Liver (tissue), 7 donors: ENCODE measurements at regions not wholly inside any gene's neighbourhood (a gene's known extent, or its start where the extent isn't known, plus 50 kb on each side); places are given as distances from the start of the nearest gene placed in this dataset.

Experiments used
- DNase-seq: peaks from one replicate; pipeline ENCODE4 v3.0.0-alpha.2; 2017; ENCODE audit warnings: low spot score
- H3K27ac ChIP-seq, 2 donors: one replicate each; pipeline ENCODE4 v1.7.0; 2013; ENCODE audit warnings: inconsistent platforms in 2 of 2, low read length in 2 of 2, control low read depth in 1 of 2, low read depth in 1 of 2, mild to moderate bottlenecking in 1 of 2
- H3K27me3 ChIP-seq, 4 donors: one replicate each; pipeline versions ENCODE4 v1.6.1 to v1.7.0; 2013; ENCODE audit warnings: low read length in 3 of 4, inconsistent platforms in 1 of 4, mild to moderate bottlenecking in 1 of 4, moderate library complexity in 1 of 4; ENCODE audit not compliant: control insufficient read depth in 4 of 4, insufficient read depth in 4 of 4
- H3K36me3 ChIP-seq, 4 donors: one replicate each; pipeline versions ENCODE4 v1.6.1 to v1.7.0; 2013; ENCODE audit warnings: low read length in 3 of 4, mild to moderate bottlenecking in 3 of 4, low read depth in 1 of 4, moderate library complexity in 1 of 4; ENCODE audit not compliant: control insufficient read depth in 4 of 4, insufficient read depth in 3 of 4
- H3K4me1 ChIP-seq, 4 donors: one replicate each; pipeline versions ENCODE4 v1.6.1 to v1.7.0; 2013; ENCODE audit warnings: low read length in 3 of 4, mild to moderate bottlenecking in 3 of 4, moderate library complexity in 1 of 4; ENCODE audit not compliant: control insufficient read depth in 4 of 4, insufficient read depth in 4 of 4
- H3K4me3 ChIP-seq, 3 donors: one replicate each; pipeline versions ENCODE4 v1.6.1 to v1.7.0; 2013; ENCODE audit warnings: low read length in 3 of 3, control low read depth in 1 of 3, low read depth in 1 of 3, mild to moderate bottlenecking in 1 of 3
- H3K9ac ChIP-seq, 2 donors: one replicate each; pipeline ENCODE4 v1.7.0; 2013; ENCODE audit warnings: low read length in 2 of 2, mild to moderate bottlenecking in 2 of 2, moderate library complexity in 2 of 2, control low read depth in 1 of 2, low read depth in 1 of 2
- H3K9me3 ChIP-seq, 4 donors: one replicate each; pipeline versions ENCODE4 v1.6.1 to v1.7.0; 2013; ENCODE audit warnings: low read length in 3 of 4; ENCODE audit not compliant: control insufficient read depth in 4 of 4
- ATF3 ChIP-seq: IDR thresholded peaks from 2 replicates; pipeline ENCODE4 v1.6.1; 2016; ENCODE audit warnings: antibody characterized with exemption
- EGR1 ChIP-seq, 2 donors: IDR thresholded peaks; 2 replicates each; pipeline ENCODE4 v1.6.1; 2016 to 2018; ENCODE audit warnings: antibody characterized with exemption in 2 of 2, low read depth in 2 of 2
- FOXA1 ChIP-seq: IDR thresholded peaks from 2 replicates; pipeline ENCODE4 v1.6.1; 2016; ENCODE audit warnings: antibody characterized with exemption
- FOXA2 ChIP-seq: IDR thresholded peaks from 2 replicates; pipeline ENCODE4 v1.6.1; 2016; ENCODE audit warnings: antibody characterized with exemption
- GABPA ChIP-seq, 2 donors: IDR thresholded peaks in 1 of 2; conservative IDR thresholded peaks in 1 of 2; 2 replicates each; pipeline ENCODE4 v1.6.1; 2016; ENCODE audit warnings: antibody characterized with exemption in 2 of 2, mild to moderate bottlenecking in 1 of 2, moderate library complexity in 1 of 2
- HNF4A ChIP-seq, 2 donors: conservative IDR thresholded peaks; 2 replicates each; pipeline ENCODE4 v1.6.1; 2016; ENCODE audit warnings: antibody characterized with exemption in 2 of 2, mild to moderate bottlenecking in 2 of 2
- HNF4G ChIP-seq: IDR thresholded peaks from 2 replicates; pipeline ENCODE4 v1.6.1; 2016; ENCODE audit warnings: antibody characterized with exemption
- JUND ChIP-seq, 2 donors: IDR thresholded peaks; 2 replicates each; pipeline ENCODE4 v1.6.1; 2016; ENCODE audit warnings: antibody characterized with exemption in 2 of 2
- REST ChIP-seq: IDR thresholded peaks from 2 replicates; pipeline ENCODE4 v1.6.1; 2016; ENCODE audit warnings: antibody characterized with exemption, mild to moderate bottlenecking
- RXRA ChIP-seq, 2 donors: IDR thresholded peaks; 2 replicates each; pipeline ENCODE4 v1.6.1; 2017 to 2018; ENCODE audit warnings: antibody characterized with exemption in 2 of 2, mild to moderate bottlenecking in 1 of 2
- SP1 ChIP-seq: IDR thresholded peaks from 2 replicates; pipeline ENCODE4 v1.6.1; 2018; ENCODE audit warnings: antibody characterized with exemption, mild to moderate bottlenecking
- ZBTB33 ChIP-seq: IDR thresholded peaks from 2 replicates; pipeline ENCODE4 v1.6.1; 2016; ENCODE audit warnings: antibody characterized with exemption
- WGBS: extraction: QIAGEN DNeasy Blood & Tissue Kit; methylation state at CpG from one replicate; pipeline ENCODE4 v1.1.7; 2013; 5-methylcytosine and 5-hydroxymethylcytosine counted together
- donor health status: healthy.
- donor health status: healthy.
- donor health status: healthy.
- donor health status: healthy.

GRCh38 chr15:95210436-95210981, 979.1 kb downstream of the MCTP2 start:
- TF ChIP-seq SP1 (no peak), HNF4A (conservative IDR thresholded peaks at IDR 0.05) (no peak), FOXA2 (no peak), ZBTB33 (no peak), EGR1 (IDR thresholded peaks at IDR 0.05; ENCODE audit: low read depth in 2 of 2) (no peak), REST (no peak), FOXA1 (no peak), ATF3 (no peak)
- Histone ChIP-seq H3K4me1 (no peaks in the 10 kb centered on the region), H3K36me3 (no peaks in the 10 kb centered on the region), H3K4me3 (no peak overlapping the region), H3K9me3 (peaks cover 0 to 5% (median 4%) of the 10 kb centered on the region in 4 donors), H3K9ac (no peak overlapping the region), H3K27ac (no peak overlapping the region), H3K27me3 (no peaks in the 10 kb centered on the region)
- DNase-seq = no peak
- 77% methylated on average over 1 of the region's 1 CpG for WGBS

- no peak for TF ChIP-seq REST
- TF ChIP-seq GABPA (IDR thresholded peaks at IDR 0.05 in 1 of 2, conservative IDR thresholded peaks at IDR 0.05 in 1 of 2) = no peak
- no peak for TF ChIP-seq RXRA (IDR thresholded peaks at IDR 0.05)
- TF ChIP-seq ATF3 = no peak
- TF ChIP-seq JUND (IDR thresholded peaks at IDR 0.05) = no peak
- no peak for TF ChIP-seq HNF4G
- DNase-seq = no peak
- no peaks in the 10 kb centered on the region for H3K36me3 ChIP-seq
These were observed 983.7 kb downstream of the MCTP2 start for GRCh38 chr15:95215017-95215416.

More at GRCh38 chr15:95215017-95215416, 983.7 kb downstream of the MCTP2 start:
- Histone ChIP-seq H3K4me1 (no peaks in the 10 kb centered on the region), H3K27ac (no peak overlapping the region), H3K9ac (no peak overlapping the region), H3K4me3 (no peak overlapping the region), H3K9me3 (peaks cover 0 to 8% (median 5%) of the 10 kb centered on the region in 4 donors), H3K27me3 (no peaks in the 10 kb centered on the region)
